ENCODE measurements at regions not wholly inside any gene's neighbourhood (a gene's known extent, or its start where the extent isn't known, plus 50 kb on each side); places are given as distances from the start of the nearest gene placed in this dataset.

DNA sequence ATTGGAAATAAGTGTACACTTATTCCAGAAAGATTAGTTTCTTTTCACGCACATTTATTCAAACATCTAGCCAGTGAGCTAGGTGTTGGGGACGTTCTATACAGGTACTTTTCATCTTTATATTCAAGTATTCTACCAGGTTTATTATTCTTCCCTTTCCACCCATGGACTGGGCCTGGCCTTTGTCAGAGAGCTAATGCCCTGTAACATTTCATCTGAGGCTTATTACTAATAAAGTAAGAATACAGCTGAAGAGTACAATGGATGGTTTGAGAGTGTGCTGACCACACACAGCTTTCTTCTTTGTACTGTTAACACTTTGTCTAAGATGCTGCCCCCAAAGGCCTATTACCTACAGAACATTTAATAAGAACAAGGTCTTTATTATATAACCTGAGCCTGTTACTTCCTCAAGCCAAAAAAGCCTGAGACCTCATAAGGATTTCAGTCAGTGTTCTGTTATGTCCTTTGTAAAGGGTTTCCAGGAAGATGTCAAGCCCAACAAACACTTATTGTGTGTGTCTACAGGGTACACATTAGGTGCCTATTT lies 93.5 kb downstream of the ZNF608 start:
- intact Hi-C loops (cut with DNase I): no loop called here
- Histone ChIP-seq H3K36me3 (no peaks in the 10 kb centered on the region), H3K27ac (no peak overlapping the region), H3K9ac (ENCODE audit: low read depth in 2 of 2, low read length in 2 of 2) (peak overlapping the region in 1 of 2 donors; percentile 85), H3K4me1 (peaks cover 15% of the 10 kb centered on the region), H3K4me3 (no peak overlapping the region), H3K27me3 (no peaks in the 10 kb centered on the region), H3K9me3 (no peaks in the 10 kb centered on the region)
- TF ChIP-seq, protein P1, sequence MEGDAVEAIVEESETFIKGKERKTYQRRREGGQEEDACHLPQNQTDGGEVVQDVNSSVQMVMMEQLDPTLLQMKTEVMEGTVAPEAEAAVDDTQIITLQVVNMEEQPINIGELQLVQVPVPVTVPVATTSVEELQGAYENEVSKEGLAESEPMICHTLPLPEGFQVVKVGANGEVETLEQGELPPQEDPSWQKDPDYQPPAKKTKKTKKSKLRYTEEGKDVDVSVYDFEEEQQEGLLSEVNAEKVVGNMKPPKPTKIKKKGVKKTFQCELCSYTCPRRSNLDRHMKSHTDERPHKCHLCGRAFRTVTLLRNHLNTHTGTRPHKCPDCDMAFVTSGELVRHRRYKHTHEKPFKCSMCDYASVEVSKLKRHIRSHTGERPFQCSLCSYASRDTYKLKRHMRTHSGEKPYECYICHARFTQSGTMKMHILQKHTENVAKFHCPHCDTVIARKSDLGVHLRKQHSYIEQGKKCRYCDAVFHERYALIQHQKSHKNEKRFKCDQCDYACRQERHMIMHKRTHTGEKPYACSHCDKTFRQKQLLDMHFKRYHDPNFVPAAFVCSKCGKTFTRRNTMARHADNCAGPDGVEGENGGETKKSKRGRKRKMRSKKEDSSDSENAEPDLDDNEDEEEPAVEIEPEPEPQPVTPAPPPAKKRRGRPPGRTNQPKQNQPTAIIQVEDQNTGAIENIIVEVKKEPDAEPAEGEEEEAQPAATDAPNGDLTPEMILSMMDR (IDR thresholded peaks at IDR 0.05): no peak
- DNase-seq: no peak

DNA sequence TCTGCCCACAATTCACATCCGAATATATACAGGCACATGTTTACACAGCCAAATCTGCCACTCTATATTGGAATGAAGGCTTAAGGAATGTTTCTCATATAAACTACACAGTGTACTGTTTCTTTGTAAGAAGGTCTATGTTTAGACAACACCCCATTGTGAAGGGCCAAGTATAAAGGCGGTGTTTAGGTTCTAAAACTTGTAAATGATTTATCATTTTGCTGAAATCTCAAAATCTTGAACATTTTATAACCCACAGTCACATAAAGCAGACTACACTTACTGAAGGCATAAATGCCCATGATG lies 94.0 kb downstream of the ZNF608 start:
- Histone ChIP-seq H3K9ac (ENCODE audit: low read depth in 2 of 2, low read length in 2 of 2) (peak overlapping the region in 1 of 2 donors; percentile 85), H3K4me3 (no peak overlapping the region), H3K4me1 (peaks cover 15% of the 10 kb centered on the region), H3K27ac (peak overlapping the region; percentile 80), H3K27me3 (no peaks in the 10 kb centered on the region), H3K9me3 (no peaks in the 10 kb centered on the region), H3K36me3 (no peaks in the 10 kb centered on the region)
- DNase-seq: no peak
- TF ChIP-seq, protein P1 (IDR thresholded peaks at IDR 0.05): no peak
- intact Hi-C loops (cut with DNase I): no loop called here

DNA sequence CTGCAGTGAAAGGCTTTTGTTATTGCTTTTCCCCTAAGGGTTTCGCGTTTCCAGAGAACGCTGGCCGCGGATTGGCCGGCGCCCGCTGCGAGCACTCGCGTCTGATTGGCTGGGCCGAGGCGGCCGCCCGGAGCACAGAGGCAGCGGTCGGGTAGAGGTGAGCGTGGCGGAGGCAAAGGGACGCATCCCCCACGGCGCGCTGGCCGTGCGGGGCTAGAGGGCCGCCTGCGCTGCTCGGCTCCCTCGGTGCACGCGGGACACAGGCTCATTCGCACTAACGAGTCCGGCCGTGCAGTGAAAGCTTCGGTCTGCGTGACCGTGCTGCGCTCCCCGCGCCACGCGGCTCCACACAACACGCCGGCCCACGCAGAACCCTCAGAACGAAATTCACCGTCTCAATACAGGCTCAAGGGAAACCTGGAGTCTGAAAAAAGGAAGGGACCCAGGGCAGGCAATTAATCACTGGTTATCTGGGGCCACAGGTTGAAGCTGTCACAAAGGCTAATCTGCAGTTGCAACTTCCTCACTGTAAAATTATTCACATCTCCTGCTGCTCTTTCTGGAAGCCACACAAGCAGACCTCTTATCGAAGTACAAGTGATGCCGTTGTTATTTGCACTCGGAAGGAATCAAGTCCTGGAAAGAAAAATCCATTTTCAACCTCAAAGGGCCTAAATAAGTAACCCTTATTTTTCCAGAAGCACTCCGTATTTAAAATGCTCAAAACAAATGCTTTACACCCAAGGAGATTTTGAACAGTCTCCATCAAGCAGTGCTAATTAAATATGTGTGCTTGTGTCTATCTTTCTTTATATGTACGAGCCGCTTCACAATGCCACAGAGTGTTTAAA lies 94.6 kb downstream of the ZNF608 start:
- DNase-seq: peak; percentile 87
- TF ChIP-seq, protein P1 (IDR thresholded peaks at IDR 0.05): no peak
- Histone ChIP-seq H3K27ac (peak overlapping the region; percentile 80), H3K9me3 (no peaks in the 10 kb centered on the region), H3K4me1 (peaks cover 12% of the 10 kb centered on the region), H3K9ac (ENCODE audit: low read depth in 2 of 2, low read length in 2 of 2) (peak overlapping the region; percentile 64 to 85), H3K36me3 (no peaks in the 10 kb centered on the region), H3K4me3 (peak overlapping the region; percentile 50), H3K27me3 (no peaks in the 10 kb centered on the region)
- intact Hi-C loops (cut with DNase I): no loop called here

DNA sequence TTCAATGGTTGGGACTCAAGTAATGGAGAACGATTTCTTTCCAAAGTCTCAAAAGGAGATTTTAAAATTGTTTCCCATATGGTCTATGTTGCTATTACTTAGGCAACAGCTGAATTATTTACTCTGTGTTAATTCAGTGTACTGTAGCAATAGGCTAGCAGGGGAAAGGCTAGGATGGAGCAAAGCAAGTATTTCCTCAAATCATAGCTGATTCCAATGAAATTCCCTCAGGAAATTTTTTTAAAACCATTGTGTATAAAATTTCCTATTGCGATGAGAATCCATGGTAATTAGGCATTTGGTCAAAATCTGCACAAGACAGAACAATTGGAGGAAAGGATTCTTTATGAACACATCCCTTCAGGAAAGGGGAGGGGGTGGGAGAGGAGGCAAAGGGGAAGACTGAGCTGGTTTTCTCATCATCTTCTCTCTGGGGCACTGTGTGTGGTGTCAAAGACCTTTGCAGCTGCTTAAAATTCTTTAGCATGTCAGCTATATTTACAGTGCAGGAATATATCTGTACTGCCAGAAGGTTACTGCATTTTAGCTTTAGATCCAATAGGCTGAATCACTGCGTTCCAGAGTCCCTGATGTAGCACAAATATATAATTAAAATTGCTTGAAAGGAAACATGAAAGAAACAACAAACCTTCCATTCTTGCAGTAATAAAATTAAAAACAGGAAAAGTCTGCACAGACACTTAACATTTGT lies 95.3 kb downstream of the ZNF608 start:
- Histone ChIP-seq H3K4me1 (peaks cover 12% of the 10 kb centered on the region), H3K4me3 (peak overlapping the region; percentile 50), H3K27ac (peak overlapping the region; percentile 80), H3K9me3 (no peaks in the 10 kb centered on the region), H3K36me3 (no peaks in the 10 kb centered on the region), H3K9ac (ENCODE audit: low read depth in 2 of 2, low read length in 2 of 2) (peak overlapping the region in 1 of 2 donors; percentile 85), H3K27me3 (no peaks in the 10 kb centered on the region)
- DNase-seq: no peak
- TF ChIP-seq, protein P1 (IDR thresholded peaks at IDR 0.05): no peak
- intact Hi-C loops (cut with DNase I): no loop called here

DNA sequence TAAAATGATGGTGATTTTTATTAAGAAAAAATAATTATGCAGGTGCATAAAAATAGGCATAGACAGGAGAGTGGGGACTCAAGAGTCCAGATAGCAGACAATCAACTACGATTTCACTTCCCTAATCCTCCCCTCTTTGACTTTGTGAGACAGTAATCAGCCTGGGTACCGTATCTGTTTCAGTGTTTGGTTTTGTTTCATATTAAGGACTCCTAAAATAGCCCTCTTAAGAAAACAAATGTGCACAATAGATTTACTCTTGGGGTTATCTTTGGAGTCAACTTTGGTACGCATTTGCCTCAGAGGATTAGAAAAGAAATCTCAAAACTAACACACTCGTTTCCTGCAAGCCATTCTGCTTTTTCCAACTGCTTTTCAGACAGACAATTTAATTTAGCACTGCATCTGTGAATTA lies 96.3 kb downstream of the ZNF608 start:
- peaks cover 12% of the 10 kb centered on the region for H3K4me1 ChIP-seq
- H3K9me3 ChIP-seq: no peaks in the 10 kb centered on the region
- intact Hi-C loops (cut with DNase I): no loop called here
- peak overlapping the region; percentile 50 for H3K27ac ChIP-seq
- H3K36me3 ChIP-seq: no peaks in the 10 kb centered on the region
- peak overlapping the region in 1 of 2 donors; percentile 14 for H3K9ac ChIP-seq (ENCODE audit: low read depth in 2 of 2, low read length in 2 of 2)
- DNase-seq: no peak
- no peaks in the 10 kb centered on the region for H3K27me3 ChIP-seq
- H3K4me3 ChIP-seq: no peak overlapping the region
- TF ChIP-seq, protein P1 (IDR thresholded peaks at IDR 0.05): no peak

Measured in colonic mucosa (tissue), 4 donors.